ENCODE measurements at regions not wholly inside any gene's neighbourhood (a gene's known extent, or its start where the extent isn't known, plus 50 kb on each side); places are given as distances from the start of the nearest gene placed in this dataset.

DNA sequence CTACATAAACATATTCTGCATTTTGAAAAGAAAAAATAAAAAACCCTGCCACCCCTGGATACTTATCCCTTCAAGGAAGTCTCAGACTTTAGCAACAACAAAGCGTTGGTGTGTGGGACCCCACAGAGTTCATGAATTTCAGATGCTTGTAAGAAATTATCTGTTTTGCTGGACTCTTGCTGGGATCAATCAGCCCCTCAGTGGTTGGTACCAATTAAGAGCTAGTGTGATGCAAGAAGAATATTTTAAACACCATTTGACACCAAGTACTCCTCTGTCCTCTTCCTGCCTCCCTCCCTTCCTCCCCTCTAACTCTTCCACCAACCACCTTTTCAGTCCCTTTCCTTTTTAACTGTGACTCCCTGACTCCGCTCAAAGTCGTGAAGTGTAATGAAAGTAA lies 51.5 kb downstream of the SST start:
- no peak for DNase-seq
- TF ChIP-seq, protein P1, sequence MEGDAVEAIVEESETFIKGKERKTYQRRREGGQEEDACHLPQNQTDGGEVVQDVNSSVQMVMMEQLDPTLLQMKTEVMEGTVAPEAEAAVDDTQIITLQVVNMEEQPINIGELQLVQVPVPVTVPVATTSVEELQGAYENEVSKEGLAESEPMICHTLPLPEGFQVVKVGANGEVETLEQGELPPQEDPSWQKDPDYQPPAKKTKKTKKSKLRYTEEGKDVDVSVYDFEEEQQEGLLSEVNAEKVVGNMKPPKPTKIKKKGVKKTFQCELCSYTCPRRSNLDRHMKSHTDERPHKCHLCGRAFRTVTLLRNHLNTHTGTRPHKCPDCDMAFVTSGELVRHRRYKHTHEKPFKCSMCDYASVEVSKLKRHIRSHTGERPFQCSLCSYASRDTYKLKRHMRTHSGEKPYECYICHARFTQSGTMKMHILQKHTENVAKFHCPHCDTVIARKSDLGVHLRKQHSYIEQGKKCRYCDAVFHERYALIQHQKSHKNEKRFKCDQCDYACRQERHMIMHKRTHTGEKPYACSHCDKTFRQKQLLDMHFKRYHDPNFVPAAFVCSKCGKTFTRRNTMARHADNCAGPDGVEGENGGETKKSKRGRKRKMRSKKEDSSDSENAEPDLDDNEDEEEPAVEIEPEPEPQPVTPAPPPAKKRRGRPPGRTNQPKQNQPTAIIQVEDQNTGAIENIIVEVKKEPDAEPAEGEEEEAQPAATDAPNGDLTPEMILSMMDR (IDR thresholded peaks at IDR 0.05): no peak
- no peaks in the 10 kb centered on the region for H3K36me3 ChIP-seq
- no peak overlapping the region for H3K27ac ChIP-seq
- peaks cover 0 to 3% of the 10 kb centered on the region in 2 donors for H3K27me3 ChIP-seq
- no peaks in the 10 kb centered on the region for H3K4me1 ChIP-seq
- no peaks in the 10 kb centered on the region for H3K9me3 ChIP-seq
- intact Hi-C loops (cut with DNase I): no loop called here
- ATAC-seq: no peak
- no peak overlapping the region for H3K4me3 ChIP-seq

DNA sequence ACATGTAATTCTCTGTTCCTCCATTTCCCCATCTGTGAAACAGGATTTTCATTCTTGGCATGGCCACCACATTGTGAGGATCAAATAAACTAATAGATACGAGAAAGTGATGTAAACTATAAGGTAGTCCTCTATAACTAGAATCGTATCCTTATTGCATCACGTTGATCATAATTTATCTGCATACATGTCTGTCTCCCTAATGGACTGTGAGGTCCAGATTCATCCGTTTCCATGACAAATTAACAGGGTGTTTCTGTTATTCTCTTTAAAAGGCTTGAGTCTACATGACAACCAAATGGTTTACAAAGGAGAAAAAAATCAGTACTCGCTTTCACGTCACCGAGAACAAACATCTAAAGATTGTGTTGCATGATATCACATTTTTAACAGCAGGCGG lies 53.0 kb downstream of the SST start:
- ATAC-seq: no peak
- Histone ChIP-seq H3K27ac (no peak overlapping the region), H3K27me3 (peaks cover 0 to 5% of the 10 kb centered on the region in 2 donors), H3K9me3 (no peaks in the 10 kb centered on the region), H3K36me3 (no peaks in the 10 kb centered on the region), H3K4me3 (no peak overlapping the region), H3K4me1 (no peaks in the 10 kb centered on the region)
- intact Hi-C loops (cut with DNase I): no loop called here
- no peak for DNase-seq
- TF ChIP-seq, protein P1 (IDR thresholded peaks at IDR 0.05): no peak

DNA sequence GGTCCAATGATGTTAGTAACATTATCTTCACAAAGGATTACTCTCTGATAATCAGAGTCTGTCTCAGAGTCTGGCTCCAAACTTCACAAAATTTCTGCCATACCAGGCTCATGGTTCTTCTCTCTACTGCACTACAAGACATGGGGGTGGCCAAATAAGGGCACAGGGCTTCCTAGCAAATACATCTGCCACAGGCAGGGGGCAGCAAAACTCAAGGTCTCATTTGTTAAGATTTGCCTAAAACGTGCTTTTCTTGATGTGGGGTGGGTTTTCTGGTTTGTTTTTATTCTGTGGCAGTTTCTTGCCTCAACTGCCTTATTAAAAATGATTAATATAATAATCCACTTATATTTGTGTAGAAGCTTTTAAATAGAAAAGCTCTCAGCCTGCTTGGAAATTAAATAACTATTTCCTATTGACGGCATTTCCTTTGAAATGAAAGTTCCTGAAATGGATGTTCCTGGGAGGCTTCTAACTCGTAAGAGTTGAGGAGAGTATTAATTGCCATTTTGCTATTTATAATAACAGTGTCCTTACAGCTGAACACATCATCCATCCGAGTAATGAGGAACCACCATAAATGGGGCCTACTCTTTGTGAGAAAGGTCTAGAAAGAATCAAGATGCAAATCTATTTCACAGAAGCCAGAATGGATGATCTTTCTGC lies 53.8 kb downstream of the SST start:
- peak; percentile 87 for ATAC-seq

DNA sequence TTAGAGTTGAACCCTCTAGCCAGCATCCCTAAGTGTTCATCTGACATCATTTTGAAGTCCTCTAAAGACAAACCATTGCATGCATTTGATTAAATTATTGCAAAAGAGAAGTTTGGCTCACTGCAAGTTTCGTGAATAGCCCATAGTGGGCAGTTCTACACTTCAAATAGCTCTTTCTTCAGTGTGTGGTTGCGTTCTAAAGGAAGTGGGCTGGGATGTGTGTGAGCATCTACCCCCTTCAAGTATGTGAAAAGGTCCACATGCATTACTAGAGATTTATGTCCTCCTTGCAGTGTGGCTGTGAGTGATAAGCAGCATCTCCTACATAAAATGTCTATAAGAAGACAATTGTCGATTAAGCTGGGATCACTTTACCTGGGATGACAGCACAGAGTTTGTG lies 54.6 kb downstream of the SST start:
- H3K4me3 ChIP-seq: no peak overlapping the region
- DNase-seq: no peak
- H3K36me3 ChIP-seq: no peaks in the 10 kb centered on the region
- H3K9me3 ChIP-seq: no peaks in the 10 kb centered on the region
- peaks cover 0 to 8% of the 10 kb centered on the region in 2 donors for H3K4me1 ChIP-seq
- no peak for ATAC-seq
- peaks cover 0 to 5% of the 10 kb centered on the region in 2 donors for H3K27me3 ChIP-seq
- TF ChIP-seq, protein P1 (IDR thresholded peaks at IDR 0.05): no peak
- intact Hi-C loops (cut with DNase I): no loop called here
- H3K27ac ChIP-seq: no peak overlapping the region

More for the DNA sequence above, 53.8 kb downstream of the SST start:
- H3K27ac ChIP-seq: no peak overlapping the region
- intact Hi-C loops (cut with DNase I): no loop called here
- H3K36me3 ChIP-seq: no peaks in the 10 kb centered on the region
- DNase-seq: peak in 3 of 4 donors; percentile 7 to 39 (median 32)
- peaks cover 0 to 5% of the 10 kb centered on the region in 2 donors for H3K27me3 ChIP-seq
- H3K4me1 ChIP-seq: peaks cover 0 to 6% of the 10 kb centered on the region in 2 donors
- TF ChIP-seq, protein P1 (IDR thresholded peaks at IDR 0.05): peak; percentile 63 to 73
- no peaks in the 10 kb centered on the region for H3K9me3 ChIP-seq
- H3K4me3 ChIP-seq: no peak overlapping the region

DNA sequence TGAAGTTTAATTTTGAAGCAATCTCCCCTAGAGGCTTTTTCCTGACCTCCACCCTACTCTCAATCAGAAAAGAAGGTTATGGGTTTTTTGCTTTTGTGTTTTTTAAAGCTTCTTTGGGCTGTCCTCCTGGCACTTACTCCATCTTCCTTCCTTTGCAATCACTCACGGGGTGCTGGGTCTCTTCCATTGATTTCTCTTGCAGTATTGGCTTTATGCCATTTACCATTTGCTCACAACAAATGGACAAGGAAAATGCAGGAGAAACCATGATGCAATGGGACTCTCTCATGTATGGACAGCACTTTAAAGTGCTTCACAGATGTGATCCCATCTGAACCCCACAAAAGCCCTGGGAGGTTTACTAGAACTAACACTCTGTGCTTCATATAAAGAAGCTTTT lies 57.5 kb downstream of the SST start:
- ATAC-seq (no peak), DNase-seq (no peak)
- TF ChIP-seq, protein P1 (IDR thresholded peaks at IDR 0.05): no peak
- H3K27ac ChIP-seq: no peak overlapping the region
- no peak overlapping the region for H3K4me3 ChIP-seq
- no peaks in the 10 kb centered on the region for H3K9me3 ChIP-seq
- no peaks in the 10 kb centered on the region for H3K36me3 ChIP-seq
- peaks cover 0 to 23% of the 10 kb centered on the region in 2 donors for H3K27me3 ChIP-seq
- intact Hi-C loops (cut with DNase I): loop anchor here in 1 of 2 donors (5.0 kb wide), 1 partner anchor 65 kb away; no protein-coding TSS in a partner anchor
- H3K4me1 ChIP-seq: peaks cover 0 to 8% of the 10 kb centered on the region in 2 donors

Data from left lung (tissue), 4 donors.